Caco-2 (cell line): ENCODE measurements at regions not wholly inside any gene's neighbourhood (a gene's known extent, or its start where the extent isn't known, plus 50 kb on each side); places are given as distances from the start of the nearest gene placed in this dataset.

ENCODE experiments used
- BruUV-seq: library from RNA; stranded (reverse); fragments of 400-500 nt; replicated peaks from 2 replicates; lab custom pipeline; 2021; lab: Mats Ljungman, UMichigan
- CTCF ChIA-PET: fragments of 300-600 bp; sonication (Branson Sonifier 250); formaldehyde crosslinking; loops from one replicate; lab custom pipeline; 2022; ENCODE audit warnings: antibody characterized with exemption; lab: Charles Lee
- POLR2A ChIA-PET: fragments of 300-600 bp; sonication (Branson Sonifier 250); formaldehyde crosslinking; loops from one replicate; lab custom pipeline; 2022; ENCODE audit warnings: antibody characterized with exemption; lab: Charles Lee
- DNase-seq, 2 experiments: peaks; one replicate each; pipeline versions ENCODE4 v3.0.0 to v3.0.0-alpha.2; 2020 to 2022
- H3K27me3 ChIP-seq: replicated peaks from 2 replicates; pipeline ENCODE4 v1.6.0; 2011; ENCODE audit warnings: low read length; ENCODE audit not compliant: control insufficient read depth, insufficient read depth
- H3K36me3 ChIP-seq: 2 replicates; pipeline ENCODE4 v1.5.1; 2011; ENCODE audit warnings: low read length; ENCODE audit not compliant: control insufficient read depth, insufficient read depth
- H3K4me1 ChIP-seq: fragments of 250-450 bp; sonication (Bioruptor Pico); 2 replicates; pipeline ENCODE4 v1.5.1; 2020; ENCODE audit warnings: mild to moderate bottlenecking
- H3K4me3 ChIP-seq: 2 replicates; pipeline ENCODE4 v1.5.1; 2011; ENCODE audit warnings: low read depth, mild to moderate bottlenecking, control low read depth, low read length
- H3K9me3 ChIP-seq: fragments of 250-450 bp; sonication (Bioruptor Pico); 2 replicates; pipeline ENCODE4 v1.5.1; 2020; ENCODE audit warnings: mild to moderate bottlenecking, moderate library complexity
- H3K27ac Mint-ChIP-seq: one replicate; pipeline ENCODE4 v1.8.0; 2022; ENCODE audit warnings: mixed read lengths; ENCODE audit not compliant: unreplicated experiment
- H3K27me3 Mint-ChIP-seq: one replicate; pipeline ENCODE4 v1.8.0; 2022; ENCODE audit warnings: mixed read lengths; ENCODE audit not compliant: insufficient read depth, unreplicated experiment
- H3K36me3 Mint-ChIP-seq: one replicate; pipeline ENCODE4 v1.8.0; 2022; ENCODE audit warnings: mild to moderate bottlenecking, mixed read lengths; ENCODE audit not compliant: insufficient read depth, unreplicated experiment
- H3K4me1 Mint-ChIP-seq: one replicate; pipeline ENCODE4 v1.8.0; 2022; ENCODE audit warnings: low read depth, mixed read lengths; ENCODE audit not compliant: unreplicated experiment
- H3K4me3 Mint-ChIP-seq: one replicate; pipeline ENCODE4 v1.8.0; 2022; ENCODE audit warnings: mild to moderate bottlenecking, moderate library complexity, mixed read lengths; ENCODE audit not compliant: unreplicated experiment
- H3K9me3 Mint-ChIP-seq: one replicate; pipeline ENCODE4 v1.8.0; 2022; ENCODE audit warnings: mixed read lengths; ENCODE audit not compliant: unreplicated experiment
- intact Hi-C: fragments of 100-400 bp; cut with micrococcal nuclease; formaldehyde crosslinking; loops from one replicate; pipeline ENCODE4 v1.10.0; 2022; ENCODE audit not compliant: unreplicated experiment
- TF ChIP-seq, protein P1 (sequence below), 2 experiments: fragments of 200-600 bp in 1 of 2; IDR thresholded peaks; 1 replicate in 1 of 2; 2 replicates in 1 of 2; pipeline versions ENCODE4 v1.5.1 to v1.8.0; 2011 to 2022; ENCODE audit warnings: antibody characterized with exemption in 1 of 2, control low read depth in 1 of 2, inconsistent platforms in 1 of 2, low read depth in 1 of 2, low read length in 1 of 2, mild to moderate bottlenecking in 1 of 2, moderate library complexity in 1 of 2; ENCODE audit not compliant: insufficient read depth in 1 of 2, severe bottlenecking in 1 of 2, unreplicated experiment in 1 of 2

DNA sequence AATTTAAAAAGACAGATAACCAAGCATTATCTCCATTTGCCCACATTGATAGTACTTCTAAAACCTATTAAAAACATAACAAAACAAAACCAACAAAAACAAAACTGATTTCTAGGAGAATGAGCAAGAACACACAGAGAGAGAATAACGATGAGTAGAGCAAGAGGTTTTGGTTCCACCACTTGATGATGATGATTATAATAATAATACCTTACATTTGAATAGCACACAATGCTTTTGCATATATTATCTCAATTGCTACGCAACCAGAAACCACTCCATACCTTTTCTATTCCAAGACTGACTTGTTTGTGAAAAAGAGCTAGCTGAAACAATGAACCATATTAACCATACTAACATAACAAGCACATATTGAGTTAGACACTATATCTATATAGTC lies 1090.9 kb downstream of the SH3BGRL start:
- Histone ChIP-seq H3K27me3 (no peaks in the 10 kb centered on the region), H3K9me3 (no peaks in the 10 kb centered on the region), H3K4me3 (no peak overlapping the region), H3K4me1 (no peaks in the 10 kb centered on the region), H3K36me3 (no peaks in the 10 kb centered on the region)
- no TSS peak for BruUV-seq
- no peaks in the 10 kb centered on the region for H3K36me3 Mint-ChIP-seq
- POLR2A ChIA-PET = no interaction called here
- H3K27ac Mint-ChIP-seq = no peak overlapping the region
- CTCF ChIA-PET = no interaction called here
- H3K4me3 Mint-ChIP-seq = no peak overlapping the region
- no peak for DNase-seq
- no peaks in the 10 kb centered on the region for H3K9me3 Mint-ChIP-seq
- intact Hi-C loops = no loop called here
- no peaks in the 10 kb centered on the region for H3K4me1 Mint-ChIP-seq
- TF ChIP-seq, protein P1, sequence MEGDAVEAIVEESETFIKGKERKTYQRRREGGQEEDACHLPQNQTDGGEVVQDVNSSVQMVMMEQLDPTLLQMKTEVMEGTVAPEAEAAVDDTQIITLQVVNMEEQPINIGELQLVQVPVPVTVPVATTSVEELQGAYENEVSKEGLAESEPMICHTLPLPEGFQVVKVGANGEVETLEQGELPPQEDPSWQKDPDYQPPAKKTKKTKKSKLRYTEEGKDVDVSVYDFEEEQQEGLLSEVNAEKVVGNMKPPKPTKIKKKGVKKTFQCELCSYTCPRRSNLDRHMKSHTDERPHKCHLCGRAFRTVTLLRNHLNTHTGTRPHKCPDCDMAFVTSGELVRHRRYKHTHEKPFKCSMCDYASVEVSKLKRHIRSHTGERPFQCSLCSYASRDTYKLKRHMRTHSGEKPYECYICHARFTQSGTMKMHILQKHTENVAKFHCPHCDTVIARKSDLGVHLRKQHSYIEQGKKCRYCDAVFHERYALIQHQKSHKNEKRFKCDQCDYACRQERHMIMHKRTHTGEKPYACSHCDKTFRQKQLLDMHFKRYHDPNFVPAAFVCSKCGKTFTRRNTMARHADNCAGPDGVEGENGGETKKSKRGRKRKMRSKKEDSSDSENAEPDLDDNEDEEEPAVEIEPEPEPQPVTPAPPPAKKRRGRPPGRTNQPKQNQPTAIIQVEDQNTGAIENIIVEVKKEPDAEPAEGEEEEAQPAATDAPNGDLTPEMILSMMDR (IDR thresholded peaks at IDR 0.05; ENCODE audit: insufficient read depth in 1 of 2, low read depth in 1 of 2, low read length in 1 of 2, severe bottlenecking in 1 of 2, unreplicated experiment in 1 of 2) = no peak
- no peaks in the 10 kb centered on the region for H3K27me3 Mint-ChIP-seq

DNA sequence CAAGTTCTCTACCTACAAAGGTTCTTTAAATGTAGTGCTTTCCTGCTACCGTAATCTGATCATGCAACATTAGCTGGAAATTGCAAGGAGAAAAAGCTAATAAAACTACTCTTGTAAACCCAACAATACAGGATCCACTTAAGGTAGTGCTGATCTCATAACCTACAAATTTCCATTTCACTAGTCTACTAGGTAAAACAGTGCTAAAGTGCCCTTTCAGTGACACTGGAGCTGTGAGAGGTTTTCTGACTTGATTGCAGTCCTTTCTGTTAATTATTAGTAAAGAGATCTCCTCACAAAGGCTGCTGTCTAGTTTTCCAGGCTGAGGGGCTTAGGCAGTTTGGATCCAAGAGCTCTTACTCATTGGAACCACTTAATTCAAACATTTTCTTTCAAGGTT lies 1118.7 kb downstream of the SH3BGRL start:
- Mint-ChIP-seq H3K27me3 (no peaks in the 10 kb centered on the region), H3K9me3 (no peaks in the 10 kb centered on the region), H3K27ac (no peak overlapping the region), H3K36me3 (no peaks in the 10 kb centered on the region), H3K4me1 (peaks cover 7% of the 10 kb centered on the region), H3K4me3 (no peak overlapping the region)
- no peak overlapping the region for H3K4me3 ChIP-seq
- H3K27me3 ChIP-seq = no peaks in the 10 kb centered on the region
- ChIA-PET CTCF (no interaction called here), POLR2A (no interaction called here)
- intact Hi-C loops = no loop called here
- H3K36me3 ChIP-seq = no peaks in the 10 kb centered on the region
- TF ChIP-seq, protein P1 (IDR thresholded peaks at IDR 0.05; ENCODE audit: insufficient read depth in 1 of 2, low read depth in 1 of 2, low read length in 1 of 2, severe bottlenecking in 1 of 2, unreplicated experiment in 1 of 2) = no peak
- peak in 1 of 2 experiments; percentile 3 for DNase-seq
- no peaks in the 10 kb centered on the region for H3K4me1 ChIP-seq
- no TSS peak for BruUV-seq
- H3K9me3 ChIP-seq = no peaks in the 10 kb centered on the region

DNA sequence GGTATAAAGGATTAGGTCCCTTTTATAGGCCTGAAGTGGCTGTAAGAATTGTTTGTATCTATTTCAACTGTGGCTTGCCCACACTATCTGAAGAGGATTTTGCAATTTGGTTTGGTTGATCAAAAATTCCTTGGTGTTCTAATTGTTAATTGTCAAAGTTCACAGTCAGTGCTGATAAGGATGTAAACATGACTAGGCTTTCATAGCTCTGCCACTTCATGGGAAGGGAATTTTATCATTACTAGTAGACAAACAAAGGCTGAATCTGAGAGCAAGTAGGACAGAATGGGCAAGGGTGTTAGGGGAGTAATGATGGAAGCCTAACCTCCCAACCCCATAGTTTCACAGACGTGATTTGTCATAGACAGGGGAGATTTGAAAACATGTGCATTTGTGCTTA lies 1131.7 kb downstream of the SH3BGRL start:
- no peak overlapping the region for H3K4me3 ChIP-seq
- H3K36me3 ChIP-seq = no peaks in the 10 kb centered on the region
- Mint-ChIP-seq H3K36me3 (no peaks in the 10 kb centered on the region), H3K27me3 (no peaks in the 10 kb centered on the region), H3K27ac (no peak overlapping the region), H3K4me3 (peak overlapping the region; percentile 39), H3K4me1 (peaks cover 13% of the 10 kb centered on the region), H3K9me3 (peaks cover 10% of the 10 kb centered on the region)
- intact Hi-C loops = no loop called here
- no peaks in the 10 kb centered on the region for H3K27me3 ChIP-seq
- TF ChIP-seq, protein P1 (IDR thresholded peaks at IDR 0.05; ENCODE audit: insufficient read depth in 1 of 2, low read depth in 1 of 2, low read length in 1 of 2, severe bottlenecking in 1 of 2, unreplicated experiment in 1 of 2) = no peak
- ChIA-PET CTCF (interaction anchor here (0.5 kb wide), 1 partner anchor 300 kb away, joined by 5 read pairs; no protein-coding TSS in a partner anchor), POLR2A (no interaction called here)
- BruUV-seq = no TSS peak
- DNase-seq = peak in 1 of 2 experiments; percentile 17
- H3K9me3 ChIP-seq = no peaks in the 10 kb centered on the region
- H3K4me1 ChIP-seq = peaks cover 29% of the 10 kb centered on the region
